B cell (primary cell): ENCODE measurements at regions not wholly inside any gene's neighbourhood (a gene's known extent, or its start where the extent isn't known, plus 50 kb on each side); places are given as distances from the start of the nearest gene placed in this dataset.
"Not testable (repeated sequence)": the region's sequence is repeated elsewhere in the genome, so short reads cannot be mapped to it uniquely, and the experiment has no call there.

Experiments
- ATAC-seq: fragments of 200-7000 bp; cut with Tn5 transposase; one replicate; pipeline ENCODE4 v1.10.0; 2021; ENCODE audit warnings: low read depth, mild to moderate bottlenecking, moderate number of reproducible peaks, moderate library complexity
- CTCF ChIA-PET: fragments of 350-600 bp; sonication (Branson Sonifier 250); formaldehyde crosslinking; loops from one replicate; lab custom pipeline; 2021; ENCODE audit warnings: antibody characterized with exemption, inconsistent platforms; lab: Charles Lee
- POLR2A ChIA-PET: fragments of 350-600 bp; sonication (Branson Sonifier 250); formaldehyde crosslinking; loops from one replicate; lab custom pipeline; 2021; ENCODE audit warnings: antibody characterized with exemption; lab: Charles Lee
- DNase-seq: peaks from one replicate; pipeline ENCODE4 v3.0.0; 2013
- H2AFZ ChIP-seq: 2 replicates; pipeline ENCODE4 v1.6.1; 2012; ENCODE audit warnings: mild to moderate bottlenecking, low read depth, low read length; ENCODE audit not compliant: insufficient read depth, poor library complexity, severe bottlenecking
- H3K27ac ChIP-seq, 2 donors: 1 replicate in 1 of 2; 2 replicates in 1 of 2; pipeline ENCODE4 v1.5.1; 2012 to 2013; ENCODE audit warnings: low read length in 2 of 2, mild to moderate bottlenecking in 2 of 2, moderate library complexity in 1 of 2
- H3K27me3 ChIP-seq, 4 experiments: fragments of 200-600 bp in 1 of 4; sonication (generic) in 1 of 4; replicated peaks in 1 of 4; 1 replicate in 2 of 4; 2 replicates in 2 of 4; pipeline versions ENCODE4 v1.6.1 to v1.7.0; 2013 to 2016; ENCODE audit warnings: low read length in 3 of 4, mild to moderate bottlenecking in 2 of 4, mixed read lengths in 1 of 4, moderate library complexity in 1 of 4; ENCODE audit not compliant: insufficient read depth in 4 of 4, control insufficient read depth in 3 of 4; ENCODE audit errors: control extremely low read depth in 1 of 4
- H3K36me3 ChIP-seq, 2 experiments: replicated peaks in 1 of 2; 1 replicate in 1 of 2; 2 replicates in 1 of 2; pipeline versions ENCODE4 v1.6.1 to v1.7.1; 2013; ENCODE audit warnings: low read length in 1 of 2; ENCODE audit not compliant: insufficient read depth in 2 of 2, control insufficient read depth in 1 of 2; ENCODE audit errors: control extremely low read depth in 1 of 2, extremely low read depth in 1 of 2
- H3K4me1 ChIP-seq, 2 donors: fragments of 200-600 bp in 1 of 2; sonication (generic) in 1 of 2; 1 replicate in 1 of 2; 2 replicates in 1 of 2; pipeline versions ENCODE4 v1.5.1 to v1.6.1; 2013 to 2017; ENCODE audit warnings: low read length in 2 of 2; ENCODE audit not compliant: control insufficient read depth in 2 of 2, insufficient read depth in 2 of 2
- H3K4me2 ChIP-seq: replicated peaks from 2 replicates; pipeline ENCODE3; 2012; ENCODE audit warnings: mild to moderate bottlenecking, low read depth, low read length; ENCODE audit not compliant: poor library complexity, severe bottlenecking
- H3K4me3 ChIP-seq, 5 experiments: fragments of 200-600 bp in 1 of 5; sonication (generic) in 1 of 5; 1 replicate in 3 of 5; 2 replicates in 2 of 5; pipeline versions ENCODE4 v1.5.1 to v1.7.0; 2011 to 2016; ENCODE audit warnings: low read length in 4 of 5, mild to moderate bottlenecking in 4 of 5, low read depth in 2 of 5, control low read depth in 1 of 5, moderate library complexity in 1 of 5; ENCODE audit not compliant: insufficient read depth in 1 of 5; ENCODE audit errors: control extremely low read depth in 1 of 5, extremely low read depth in 1 of 5
- H3K79me2 ChIP-seq: fragments of 200-600 bp; sonication (generic); one replicate; pipeline ENCODE4 v1.6.0; 2016; ENCODE audit warnings: low read length; ENCODE audit not compliant: control insufficient read depth, insufficient read depth
- H3K9ac ChIP-seq: fragments of 200-600 bp; sonication (generic); 2 replicates; pipeline ENCODE4 v1.6.1; 2017; ENCODE audit warnings: mild to moderate bottlenecking, low read length, moderate library complexity
- H3K9me3 ChIP-seq, 3 donors: one replicate each; pipeline versions ENCODE4 v1.6.1 to v1.7.1; 2013; ENCODE audit warnings: low read length in 2 of 3; ENCODE audit not compliant: control insufficient read depth in 2 of 3, insufficient read depth in 1 of 3; ENCODE audit errors: control extremely low read depth in 1 of 3
- H4K20me1 ChIP-seq: 2 replicates; pipeline ENCODE4 v1.6.0; 2012; ENCODE audit warnings: mild to moderate bottlenecking, low read length; ENCODE audit not compliant: insufficient read depth, control insufficient read depth, poor library complexity, severe bottlenecking
- H3K27ac Mint-ChIP-seq: one replicate; pipeline ENCODE4 v1.8.0; 2021; ENCODE audit warnings: mixed read lengths
- H3K27me3 Mint-ChIP-seq: one replicate; pipeline ENCODE4 v1.8.0; 2021; ENCODE audit warnings: mixed read lengths
- H3K4me1 Mint-ChIP-seq: one replicate; pipeline ENCODE4 v1.8.0; 2021; ENCODE audit warnings: mixed read lengths
- H3K4me3 Mint-ChIP-seq: one replicate; pipeline ENCODE4 v1.8.0; 2021; ENCODE audit warnings: mixed read lengths
- H3K9me3 Mint-ChIP-seq: one replicate; pipeline ENCODE4 v1.8.0; 2022; ENCODE audit warnings: mixed read lengths; ENCODE audit not compliant: insufficient read depth
- EZH2 ChIP-seq: IDR thresholded peaks from 2 replicates; pipeline ENCODE4 v1.6.1; 2012; ENCODE audit warnings: borderline replicate concordance, low read depth, mild to moderate bottlenecking, moderate library complexity, low read length; ENCODE audit not compliant: insufficient read depth, poor library complexity, severe bottlenecking
- WGBS: methylation state at CpG from one replicate; pipeline ENCODE4 v1.1.5; 2013; ENCODE audit warnings: missing lambda C conversion rate; ENCODE audit not compliant: insufficient coverage; 5-methylcytosine and 5-hydroxymethylcytosine counted together
- intact Hi-C: fragments of 100-400 bp; cut with micrococcal nuclease; formaldehyde crosslinking; loops from one replicate; pipeline ENCODE4 v1.10.0; 2022
- TF ChIP-seq, protein P1 (sequence below): fragments of 200-600 bp; IDR thresholded peaks from one replicate; pipeline ENCODE4 v1.8.0; 2022; ENCODE audit warnings: antibody characterized with exemption, mild to moderate bottlenecking

DNA sequence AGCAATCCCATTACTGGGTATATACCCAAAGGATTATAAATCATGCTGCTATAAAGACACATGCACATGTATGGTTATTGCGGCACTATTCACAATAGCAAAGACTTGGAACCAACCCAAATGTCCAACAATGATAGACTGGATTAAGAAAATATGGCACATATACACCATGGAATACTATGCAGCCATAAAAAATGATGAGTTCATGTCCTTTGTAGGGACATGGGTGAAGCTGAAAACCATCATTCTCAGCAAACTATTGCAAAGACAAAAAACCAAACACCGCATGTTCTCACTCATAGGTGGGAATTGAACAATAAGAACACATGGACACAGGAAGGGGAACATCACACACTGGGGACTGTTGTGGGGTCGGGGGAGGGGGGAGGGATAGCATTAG, 120.9 kb upstream of the TNFSF4 start:
- intact Hi-C loops, H3K27ac Mint-ChIP-seq, H3K4me3 Mint-ChIP-seq, H3K9me3 ChIP-seq, DNase-seq, H3K4me2 ChIP-seq, H3K27ac ChIP-seq, H4K20me1 ChIP-seq, H2AFZ ChIP-seq, POLR2A ChIA-PET, H3K9ac ChIP-seq, H3K36me3 ChIP-seq, H3K9me3 Mint-ChIP-seq, H3K27me3 ChIP-seq, H3K79me2 ChIP-seq, H3K4me3 ChIP-seq, H3K27me3 Mint-ChIP-seq, ATAC-seq, CTCF ChIA-PET: not testable (repeated sequence)
- WGBS, result no CpG with 5 or more reads among the region's 3 CpGs
- H3K4me1 Mint-ChIP-seq, result peaks cover 24% of the 10 kb centered on the region
- peaks cover 8 to 18% of the 10 kb centered on the region in 2 donors for H3K4me1 ChIP-seq

DNA sequence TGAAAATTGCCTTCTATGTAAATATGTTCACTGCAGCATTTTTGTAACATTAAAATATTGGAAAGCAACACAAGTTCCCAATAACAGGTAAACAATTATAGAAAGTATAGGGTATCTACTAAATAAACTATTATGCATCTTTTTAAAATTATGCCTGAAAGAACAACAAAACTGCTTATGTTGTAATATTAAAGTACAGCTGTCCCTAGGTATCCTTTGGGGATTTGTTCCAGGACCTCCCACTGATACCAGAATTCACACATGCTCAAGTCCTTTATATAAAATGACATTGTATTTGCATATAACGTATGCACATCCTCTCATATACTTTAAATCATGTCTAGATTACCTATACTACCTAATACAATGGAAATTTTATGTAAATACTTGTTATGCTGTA, 121.8 kb upstream of the TNFSF4 start:
- no peak overlapping the region for H2AFZ ChIP-seq
- H3K27me3 Mint-ChIP-seq, result no peaks in the 10 kb centered on the region

More for the DNA sequence above, 121.8 kb upstream of the TNFSF4 start:
- H3K27me3 ChIP-seq, result no peaks in the 10 kb centered on the region
- H3K4me1 ChIP-seq, result peaks cover 8 to 18% of the 10 kb centered on the region in 2 donors
- no peak overlapping the region for H3K9ac ChIP-seq
- no peaks in the 10 kb centered on the region for H3K9me3 ChIP-seq
- DNase-seq (no peak), ATAC-seq (no peak)
- H3K4me3 ChIP-seq, result no peak overlapping the region
- H3K9me3 Mint-ChIP-seq, result no peaks in the 10 kb centered on the region
- intact Hi-C loops, result no loop called here
- H3K4me2 ChIP-seq, result no peak overlapping the region
- WGBS, result no CpG with 5 or more reads among the region's 1 CpG
- H3K27ac Mint-ChIP-seq, result no peak overlapping the region
- no peak for TF ChIP-seq EZH2
- TF ChIP-seq, protein P1, sequence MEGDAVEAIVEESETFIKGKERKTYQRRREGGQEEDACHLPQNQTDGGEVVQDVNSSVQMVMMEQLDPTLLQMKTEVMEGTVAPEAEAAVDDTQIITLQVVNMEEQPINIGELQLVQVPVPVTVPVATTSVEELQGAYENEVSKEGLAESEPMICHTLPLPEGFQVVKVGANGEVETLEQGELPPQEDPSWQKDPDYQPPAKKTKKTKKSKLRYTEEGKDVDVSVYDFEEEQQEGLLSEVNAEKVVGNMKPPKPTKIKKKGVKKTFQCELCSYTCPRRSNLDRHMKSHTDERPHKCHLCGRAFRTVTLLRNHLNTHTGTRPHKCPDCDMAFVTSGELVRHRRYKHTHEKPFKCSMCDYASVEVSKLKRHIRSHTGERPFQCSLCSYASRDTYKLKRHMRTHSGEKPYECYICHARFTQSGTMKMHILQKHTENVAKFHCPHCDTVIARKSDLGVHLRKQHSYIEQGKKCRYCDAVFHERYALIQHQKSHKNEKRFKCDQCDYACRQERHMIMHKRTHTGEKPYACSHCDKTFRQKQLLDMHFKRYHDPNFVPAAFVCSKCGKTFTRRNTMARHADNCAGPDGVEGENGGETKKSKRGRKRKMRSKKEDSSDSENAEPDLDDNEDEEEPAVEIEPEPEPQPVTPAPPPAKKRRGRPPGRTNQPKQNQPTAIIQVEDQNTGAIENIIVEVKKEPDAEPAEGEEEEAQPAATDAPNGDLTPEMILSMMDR, result no peak
- ChIA-PET CTCF (interaction anchor here (0.6 kb wide), 1 partner anchor 37 kb away, joined by 5 read pairs; no protein-coding TSS in a partner anchor), POLR2A (no interaction called here)
- no peak overlapping the region for H3K4me3 Mint-ChIP-seq
- no peaks in the 10 kb centered on the region for H4K20me1 ChIP-seq
- H3K27ac ChIP-seq, result no peak overlapping the region
- peaks cover 25% of the 10 kb centered on the region for H3K4me1 Mint-ChIP-seq
- no peaks in the 10 kb centered on the region for H3K36me3 ChIP-seq
- H3K79me2 ChIP-seq, result no peaks in the 10 kb centered on the region
